DOHH2 (cell line): ENCODE measurements at regions not wholly inside any gene's neighbourhood (a gene's known extent, or its start where the extent isn't known, plus 50 kb on each side); places are given as distances from the start of the nearest gene placed in this dataset.

Experiments used
- H3F3A ChIP-seq: fragments of 200-600 bp; sonication (generic), shearing (Covaris generic); 2 replicates; pipeline ENCODE4 v1.6.0; 2016; ENCODE audit warnings: antibody characterized with exemption, mild to moderate bottlenecking; ENCODE audit not compliant: control insufficient read depth, insufficient read depth
- H3K27ac ChIP-seq: fragments of 200-600 bp; sonication (generic); 2 replicates; pipeline ENCODE4 v1.5.1; 2014; ENCODE audit warnings: low read depth, mild to moderate bottlenecking, low read length, moderate library complexity
- H3K27me3 ChIP-seq: fragments of 200-600 bp; sonication (generic); 2 replicates; pipeline ENCODE4 v1.6.1; 2014; ENCODE audit warnings: mild to moderate bottlenecking, low read length, mixed read lengths; ENCODE audit not compliant: control insufficient read depth
- H3K36me3 ChIP-seq: fragments of 200-600 bp; sonication (generic); 2 replicates; pipeline ENCODE4 v1.6.1; 2014; ENCODE audit warnings: mild to moderate bottlenecking, low read length, moderate library complexity, mixed read lengths; ENCODE audit not compliant: control insufficient read depth
- H3K4me1 ChIP-seq: fragments of 200-600 bp; sonication (generic); 2 replicates; pipeline ENCODE4 v1.6.1; 2014; ENCODE audit warnings: mild to moderate bottlenecking, low read length, mixed read lengths; ENCODE audit not compliant: control insufficient read depth
- H3K4me2 ChIP-seq: fragments of 200-600 bp; sonication (generic); 2 replicates; pipeline ENCODE4 v1.6.0; 2014; ENCODE audit warnings: mild to moderate bottlenecking, low read length, moderate library complexity
- H3K4me3 ChIP-seq: fragments of 200-600 bp; sonication (generic); 2 replicates; pipeline ENCODE4 v1.5.1; 2014; ENCODE audit warnings: mild to moderate bottlenecking, low read length, mixed read lengths
- H3K79me2 ChIP-seq: fragments of 200-600 bp; sonication (generic); 2 replicates; pipeline ENCODE4 v1.6.1; 2014; ENCODE audit warnings: mild to moderate bottlenecking, low read length, mixed read lengths; ENCODE audit not compliant: control insufficient read depth
- H3K9me2 ChIP-seq: fragments of 200-600 bp; sonication (generic); replicated peaks from 2 replicates; pipeline ENCODE4 v1.6.1; 2014; ENCODE audit warnings: mild to moderate bottlenecking, low read length, mixed read lengths; ENCODE audit not compliant: control insufficient read depth
- H3K9me3 ChIP-seq: fragments of 200-600 bp; sonication (generic); 2 replicates; pipeline ENCODE4 v1.6.1; 2014; ENCODE audit warnings: antibody characterized with exemption, low read length, mixed read lengths; ENCODE audit not compliant: control insufficient read depth, insufficient read depth
- H4K20me1 ChIP-seq: fragments of 200-600 bp; sonication (generic); 2 replicates; pipeline ENCODE4 v1.6.0; 2014; ENCODE audit warnings: low read depth, mild to moderate bottlenecking, antibody characterized with exemption, low read length, moderate library complexity; ENCODE audit not compliant: control insufficient read depth, insufficient read depth
- CTCF ChIP-seq: fragments of 200-600 bp; sonication (generic); IDR thresholded peaks from one replicate; pipeline ENCODE4 v1.5.1; 2014; ENCODE audit warnings: antibody characterized with exemption, mild to moderate bottlenecking, low read depth, low read length; ENCODE audit not compliant: poor library complexity, severe bottlenecking
- EZH2phosphoT487 ChIP-seq: fragments of 200-600 bp; sonication (generic); IDR thresholded peaks from 2 replicates; pipeline ENCODE4 v1.6.1; 2017; ENCODE audit warnings: borderline replicate concordance, mild to moderate bottlenecking, antibody characterized with exemption, low read length, moderate library complexity, mixed read lengths

DNA sequence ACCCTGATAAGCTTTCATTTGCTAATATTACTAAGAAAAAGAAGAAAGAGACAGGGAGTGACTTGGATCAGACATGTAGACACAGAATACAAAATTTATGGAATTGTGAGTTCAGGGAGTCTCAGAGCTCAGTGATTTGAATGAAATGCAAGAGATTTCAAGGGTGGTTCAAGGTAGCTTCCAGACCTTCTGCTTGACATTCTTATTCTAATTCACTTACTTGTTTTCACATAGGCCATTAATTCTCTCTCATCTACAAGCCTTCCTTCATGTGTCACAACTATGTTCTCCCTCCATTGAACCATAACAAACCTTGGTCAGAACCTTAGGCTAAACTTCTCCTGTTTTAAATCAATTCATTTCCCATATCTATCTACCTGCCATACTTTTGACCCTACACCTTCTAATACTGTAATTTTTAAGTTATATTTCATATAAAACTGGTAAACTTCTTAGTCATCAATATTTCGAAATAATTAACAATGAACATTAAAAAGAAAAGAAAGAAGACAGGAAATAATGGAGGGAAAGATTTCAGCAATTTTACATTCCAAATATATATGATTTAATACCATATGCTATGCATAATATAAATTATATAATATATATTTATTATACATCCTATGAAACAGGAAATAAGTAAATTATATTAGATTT is 139.2 kb upstream of the PDE1A start:
- Histone ChIP-seq H3K4me3 (no peak overlapping the region), H4K20me1 (no peaks in the 10 kb centered on the region), H3K9me2 (no peaks in the 10 kb centered on the region), H3F3A (no peaks in the 10 kb centered on the region), H3K27ac (no peak overlapping the region), H3K36me3 (no peaks in the 10 kb centered on the region), H3K4me1 (no peaks in the 10 kb centered on the region), H3K4me2 (no peak overlapping the region), H3K79me2 (no peaks in the 10 kb centered on the region), H3K9me3 (no peaks in the 10 kb centered on the region), H3K27me3 (no peaks in the 10 kb centered on the region)
- no peak for TF ChIP-seq EZH2phosphoT487
- TF ChIP-seq CTCF: no peak

GRCh38 chr2:182573553-182573952 is 142.5 kb upstream of the DNAJC10 start:
- H3F3A ChIP-seq: no peaks in the 10 kb centered on the region
- no peak overlapping the region for H3K27ac ChIP-seq
- TF ChIP-seq EZH2phosphoT487 (no peak), CTCF (no peak)
- H3K9me2 ChIP-seq: no peaks in the 10 kb centered on the region
- no peaks in the 10 kb centered on the region for H3K4me1 ChIP-seq
- no peaks in the 10 kb centered on the region for H4K20me1 ChIP-seq
- no peaks in the 10 kb centered on the region for H3K9me3 ChIP-seq
- H3K79me2 ChIP-seq: no peaks in the 10 kb centered on the region
- H3K27me3 ChIP-seq: no peaks in the 10 kb centered on the region
- no peak overlapping the region for H3K4me3 ChIP-seq
- H3K4me2 ChIP-seq: no peak overlapping the region
- no peaks in the 10 kb centered on the region for H3K36me3 ChIP-seq

DNA sequence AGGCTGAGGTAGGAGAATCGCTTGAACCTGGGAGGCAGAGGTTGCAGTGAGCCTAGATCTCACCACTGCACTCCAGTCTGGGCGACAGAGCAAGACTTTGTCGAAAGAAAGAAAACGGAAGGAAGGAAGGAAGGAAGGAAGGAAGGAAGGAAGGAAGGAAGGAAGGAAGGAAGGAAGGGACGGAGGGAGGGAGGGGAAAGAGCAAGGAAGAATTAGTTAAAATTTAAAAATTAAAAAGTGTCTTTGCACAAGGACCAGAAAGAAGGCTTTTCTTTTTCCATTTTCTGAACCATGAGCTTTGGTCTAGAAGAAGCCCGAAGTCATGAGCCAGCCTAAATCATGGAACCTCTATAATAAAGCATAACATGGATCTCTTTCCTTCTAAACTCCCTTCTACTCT is 138.2 kb upstream of the DNAJC10 start:
- Histone ChIP-seq H3K4me2 (no peak overlapping the region), H3K9me3 (no peaks in the 10 kb centered on the region), H3K36me3 (no peaks in the 10 kb centered on the region), H4K20me1 (no peaks in the 10 kb centered on the region), H3K4me3 (no peak overlapping the region), H3F3A (no peaks in the 10 kb centered on the region), H3K4me1 (no peaks in the 10 kb centered on the region), H3K27ac (no peak overlapping the region), H3K79me2 (no peaks in the 10 kb centered on the region), H3K9me2 (no peaks in the 10 kb centered on the region), H3K27me3 (peaks cover 6% of the 10 kb centered on the region; the same call in 1 of the 2 replicates)
- no peak for TF ChIP-seq EZH2phosphoT487
- TF ChIP-seq CTCF: no peak
